HUDEP-2 (cell line): ENCODE measurements at regions not wholly inside any gene's neighbourhood (a gene's known extent, or its start where the extent isn't known, plus 50 kb on each side); places are given as distances from the start of the nearest gene placed in this dataset.

ENCODE experiments used
- DNase-seq, 76 experiments: peaks; one replicate each; lab custom pipeline; 2025; ENCODE audit not compliant: unreplicated experiment in 76 of 76; lab: John Stamatoyannopoulos, UW

DNA sequence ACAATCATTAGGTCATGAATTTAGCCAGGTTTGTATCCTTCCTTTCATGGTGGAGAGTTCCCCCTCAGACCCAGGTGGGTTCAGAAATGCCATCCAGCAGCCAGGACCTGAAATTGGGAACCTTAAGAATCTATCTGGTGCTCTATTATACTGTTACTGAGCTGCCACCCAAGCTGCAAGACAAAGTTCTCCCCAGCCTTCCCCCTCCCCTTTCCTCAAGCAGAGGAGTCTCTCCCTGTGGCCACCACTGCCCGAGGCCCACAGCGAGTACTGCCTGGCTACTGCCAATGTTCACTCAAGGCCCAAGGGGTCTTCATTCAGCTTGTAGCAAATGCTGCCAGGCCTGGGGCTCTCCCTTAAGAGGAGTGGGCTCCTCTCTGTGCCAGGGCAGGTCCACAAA lies 133.8 kb downstream of the TMEM38B start:
- DNase-seq, result no peak

DNA sequence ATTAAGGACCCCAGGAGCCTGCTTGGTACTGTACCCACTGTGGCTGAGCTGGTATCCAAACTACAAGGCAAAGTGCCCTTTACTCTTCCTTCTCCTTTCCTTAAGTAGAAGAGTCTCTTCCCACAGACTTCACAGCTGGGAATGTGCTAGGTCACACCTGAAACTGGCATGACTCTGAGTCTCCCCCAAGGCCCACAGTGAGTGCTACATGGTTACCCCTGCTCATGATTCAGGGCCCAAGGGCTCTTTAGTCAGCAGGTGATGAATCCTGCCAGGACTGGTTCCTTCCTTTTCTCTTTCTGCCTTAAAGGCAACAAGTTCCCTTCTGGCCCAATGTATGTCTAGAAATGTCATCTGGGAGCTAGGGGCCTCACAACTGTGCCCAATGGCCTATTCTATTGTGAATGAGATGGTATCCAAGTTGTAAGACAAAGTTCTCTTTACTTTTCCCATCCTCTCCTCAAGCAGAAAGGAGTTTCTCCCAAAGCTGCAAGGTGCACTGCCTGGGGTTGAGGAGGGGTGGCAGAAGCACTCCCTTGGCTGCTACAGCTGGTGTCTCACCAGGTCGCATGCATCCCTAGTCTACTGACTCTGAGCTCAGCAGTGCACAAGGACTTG lies 134.4 kb downstream of the TMEM38B start:
- no peak for DNase-seq

DNA sequence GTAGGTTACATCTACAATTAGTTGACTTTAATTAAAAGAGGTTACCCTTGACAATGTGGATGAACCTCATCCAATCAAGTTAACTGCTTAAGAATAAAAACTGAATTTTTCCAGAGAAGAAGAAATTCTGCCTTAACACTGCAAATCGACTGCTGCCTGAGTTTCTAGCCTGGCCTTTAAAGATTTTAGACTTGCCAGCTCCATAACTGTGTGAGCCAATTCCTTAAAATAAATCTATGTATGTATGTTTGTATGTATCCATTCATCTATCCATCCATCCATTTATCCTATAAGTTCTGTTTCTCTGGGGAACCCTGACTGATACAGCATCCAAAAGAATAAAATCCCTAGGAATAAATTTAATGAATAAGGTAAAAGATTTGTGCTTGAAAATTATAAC lies 136.1 kb downstream of the TMEM38B start:
- no peak for DNase-seq

DNA sequence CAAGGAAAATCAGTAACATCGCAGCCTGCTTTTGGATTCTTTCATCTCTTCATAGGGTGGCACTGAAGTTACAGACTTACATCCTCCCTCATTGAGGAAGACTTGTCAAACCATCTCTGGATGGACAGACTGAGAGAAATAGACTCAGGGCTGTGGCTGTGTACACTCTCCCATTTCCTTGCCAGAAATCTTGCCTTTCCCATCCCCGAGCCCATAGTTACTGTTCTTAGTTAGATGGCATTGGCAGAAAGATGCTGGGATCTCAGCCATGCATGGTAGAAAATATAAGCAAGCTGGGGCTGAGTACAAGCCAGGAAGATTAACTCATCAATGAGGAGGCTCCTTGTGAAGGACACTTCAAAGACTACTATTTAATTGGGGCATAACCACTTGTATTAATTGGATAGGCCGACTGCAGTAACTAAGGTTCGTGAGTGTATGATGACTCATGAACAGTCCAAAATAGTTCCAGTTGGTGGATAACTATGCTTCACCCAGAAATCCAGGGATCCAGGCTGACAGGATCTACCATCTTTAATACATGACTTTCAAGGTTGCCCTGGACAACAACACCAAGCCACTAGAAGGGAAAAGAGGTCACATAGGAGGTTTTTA lies 137.9 kb downstream of the TMEM38B start:
- no peak for DNase-seq

DNA sequence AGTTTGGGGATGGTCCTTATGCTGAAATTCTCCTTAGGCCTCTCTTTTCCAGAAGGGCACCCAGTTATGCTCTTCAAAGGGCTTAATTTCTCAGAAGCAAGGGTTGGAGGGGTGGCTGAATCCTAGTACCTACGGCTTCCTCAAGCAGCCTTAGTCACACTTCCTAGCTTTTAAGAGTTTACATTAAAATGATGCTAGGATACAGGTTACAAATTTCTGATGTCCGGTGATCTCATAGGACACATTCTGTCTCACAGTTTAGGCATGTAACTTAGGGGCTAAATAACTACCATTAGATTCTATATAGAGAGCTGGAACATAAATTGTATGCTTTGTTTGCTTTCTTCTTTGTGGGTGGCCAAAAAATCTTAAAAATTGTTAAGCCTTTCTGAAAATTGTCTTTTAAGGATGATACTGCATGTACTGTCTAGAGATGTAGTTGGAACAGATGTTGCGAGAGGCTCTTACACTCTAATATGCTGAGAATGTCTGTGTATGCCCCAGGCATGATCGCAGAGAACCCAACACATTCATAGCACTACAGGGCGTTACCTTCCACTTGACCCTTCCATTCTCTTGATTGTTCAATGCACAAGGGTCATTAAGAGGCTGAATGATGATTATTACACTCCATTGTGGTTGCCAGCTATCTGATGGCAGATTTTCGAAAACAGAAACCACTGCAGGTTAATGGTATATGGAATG lies 139.1 kb downstream of the TMEM38B start:
- no peak for DNase-seq

DNA sequence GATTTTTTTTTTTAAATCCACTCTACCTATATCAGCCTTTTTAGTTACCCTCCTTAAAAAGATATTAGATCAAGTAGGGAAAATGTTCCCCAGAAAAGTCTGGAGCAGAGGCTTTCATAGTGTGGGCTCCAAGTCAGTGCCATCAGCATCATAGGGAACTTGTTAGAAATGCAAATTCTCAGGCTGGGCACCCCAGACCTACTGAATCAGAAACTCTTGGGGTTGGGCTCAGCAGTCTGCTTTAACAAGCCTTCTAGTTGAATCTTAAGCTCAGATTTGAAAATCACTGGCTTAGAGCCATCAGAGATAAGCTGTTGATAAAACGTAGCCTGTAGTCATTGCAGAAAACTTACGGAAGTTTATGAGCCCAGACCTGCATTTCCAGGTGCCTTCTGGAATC lies 140.1 kb downstream of the TMEM38B start:
- no peak for DNase-seq

DNA sequence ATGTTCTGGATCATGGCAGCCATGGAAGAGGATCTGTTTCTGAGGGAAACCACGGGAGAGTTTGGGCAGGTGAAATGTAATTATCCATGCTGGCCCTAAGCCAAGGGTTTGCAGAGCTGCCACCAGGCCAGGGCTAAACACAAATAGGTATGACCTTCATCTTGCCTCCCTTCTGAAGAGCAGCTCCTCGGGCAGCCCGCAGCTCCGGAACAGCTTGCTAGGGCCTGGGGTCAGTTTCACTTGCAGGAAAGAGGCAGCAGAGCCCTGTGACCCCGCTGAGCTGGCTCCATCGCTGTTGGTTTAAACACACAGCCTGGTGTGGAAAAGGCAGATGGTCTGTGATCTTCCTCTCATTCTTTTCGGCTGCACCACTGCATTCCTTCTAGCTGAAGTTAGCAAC lies 141.4 kb downstream of the TMEM38B start:
- peak in 1 of 76 experiments; percentile 1 for DNase-seq

DNA sequence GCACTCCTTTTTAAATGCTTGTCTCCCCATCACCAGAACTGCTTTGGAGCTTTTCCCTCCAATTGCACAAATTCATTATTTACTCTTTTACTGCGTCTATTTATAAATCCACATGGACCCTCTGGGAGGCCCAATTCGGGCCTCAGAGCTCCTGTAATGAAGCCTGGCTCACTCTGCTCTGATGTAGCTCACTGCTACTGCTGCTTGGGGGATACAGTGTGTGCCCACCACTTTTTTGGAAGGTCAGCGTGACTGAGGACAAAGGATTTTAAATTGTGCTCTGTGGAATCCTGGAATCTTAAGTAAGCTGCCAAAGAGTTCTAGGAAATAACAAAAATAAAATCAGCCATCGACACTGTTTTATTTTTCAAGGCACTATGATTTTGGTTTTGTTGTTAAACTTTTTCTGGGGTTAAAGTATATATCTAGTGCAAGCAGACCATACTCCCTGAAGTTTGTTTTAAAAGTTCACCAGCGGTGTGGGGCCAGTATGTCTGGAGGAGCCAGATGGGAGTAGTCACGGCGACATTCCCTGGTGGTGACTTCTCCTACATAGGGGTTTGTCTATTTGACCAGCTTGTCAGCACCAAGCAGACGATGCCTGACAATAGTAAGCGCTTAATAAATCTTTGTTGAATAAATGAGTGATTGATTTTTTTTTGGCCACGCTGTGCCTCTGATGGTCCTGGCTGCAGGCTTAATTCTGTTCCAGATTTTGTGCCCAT lies 142.8 kb downstream of the TMEM38B start:
- no peak for DNase-seq

DNA sequence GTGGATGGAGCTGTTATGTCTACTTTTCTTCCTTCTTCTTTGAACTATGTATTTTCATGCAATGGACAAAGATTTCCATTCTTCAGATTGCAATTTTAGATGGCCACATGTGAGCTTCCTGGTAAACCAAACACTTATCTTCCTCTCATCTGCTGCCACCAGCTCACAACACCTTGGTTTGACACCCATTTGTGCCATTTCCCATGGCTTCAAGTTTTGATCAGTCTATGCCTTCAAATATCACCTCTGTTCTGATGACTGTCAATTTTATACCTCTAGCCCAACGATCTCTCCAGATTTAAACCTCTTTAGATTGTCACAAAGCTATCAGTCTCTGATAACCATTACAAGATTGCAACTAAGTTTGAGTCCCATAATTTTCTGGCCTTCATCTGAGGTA lies 147.2 kb downstream of the TMEM38B start:
- DNase-seq, result no peak

DNA sequence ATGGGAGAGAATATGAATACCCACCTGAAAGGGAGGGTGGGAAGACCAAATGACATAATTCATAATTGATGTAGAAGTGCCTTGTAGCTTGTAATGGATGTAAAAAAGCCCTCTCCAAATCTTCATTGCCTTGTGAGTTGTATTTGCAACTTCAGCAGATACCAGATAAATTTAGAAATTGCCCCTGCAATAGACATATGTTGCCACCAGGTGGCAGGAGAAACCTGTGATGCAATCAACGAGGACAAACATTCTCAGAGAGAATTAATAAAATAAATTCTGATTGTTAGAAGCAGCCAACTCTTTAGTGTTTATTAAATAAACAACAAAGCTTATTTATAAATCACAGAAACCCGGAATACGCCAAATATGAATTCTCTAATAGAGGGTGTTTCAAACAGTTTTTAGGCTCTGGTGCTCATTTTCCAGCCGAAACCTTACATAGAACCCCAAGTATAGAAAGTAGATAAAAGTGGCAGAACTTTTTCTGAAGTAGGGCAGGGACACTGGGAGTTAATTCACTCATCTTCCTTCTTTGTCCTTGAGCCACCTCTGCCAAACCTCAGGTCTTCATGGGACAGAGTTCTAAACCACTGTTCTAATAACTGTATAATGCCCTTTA lies 147.8 kb downstream of the TMEM38B start:
- DNase-seq, result peak in 20 of 76 experiments; percentile 1 to 47 (median 11)

DNA sequence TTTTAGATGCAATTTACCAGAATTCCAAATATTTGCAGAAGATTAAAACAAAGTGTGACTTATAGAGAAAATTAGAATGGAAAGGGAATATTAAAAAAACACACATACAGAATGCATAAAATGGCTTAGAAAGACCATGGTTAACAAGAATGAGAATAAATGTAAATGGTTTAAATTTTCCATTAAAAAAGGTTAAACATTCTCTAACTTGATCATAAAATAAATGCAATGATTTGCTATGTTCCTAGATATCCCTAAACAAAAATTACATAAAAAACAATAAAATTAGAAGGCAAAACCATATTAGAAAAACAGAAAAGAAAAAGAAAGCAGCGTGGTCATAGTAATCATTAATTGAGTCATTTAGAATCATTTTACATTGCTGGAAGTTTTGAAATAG lies 152.5 kb downstream of the TMEM38B start:
- DNase-seq, result no peak

DNA sequence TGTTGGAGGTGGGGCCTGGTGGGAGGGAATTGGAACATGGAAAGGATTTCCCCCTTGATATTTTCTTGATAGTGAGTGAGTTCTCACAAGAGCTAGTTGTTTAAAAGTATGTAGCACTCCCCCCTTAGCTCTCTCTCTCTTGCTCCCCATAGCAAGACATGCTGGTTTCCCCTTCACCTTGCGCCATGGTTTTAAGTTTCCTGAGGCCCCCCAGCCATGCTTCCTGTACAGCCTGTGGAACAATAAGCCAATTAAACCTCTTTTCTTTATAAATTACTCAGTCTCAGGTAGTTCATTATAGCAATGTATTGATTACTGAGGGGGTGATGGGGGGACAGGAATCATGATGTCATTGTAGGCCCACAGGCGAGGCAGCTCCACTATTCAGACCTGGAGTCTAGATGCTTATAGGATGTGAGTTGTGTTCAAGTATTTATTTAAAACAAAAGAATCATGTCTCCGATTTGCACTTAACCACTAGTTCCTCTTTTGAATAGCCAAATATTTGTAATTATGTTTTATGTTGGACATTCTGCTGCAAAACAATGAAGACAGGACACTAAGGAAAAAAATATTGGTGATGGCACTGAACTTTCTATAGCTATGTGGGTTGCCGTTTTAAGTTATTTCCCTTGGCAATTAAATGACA lies 156.6 kb downstream of the TMEM38B start:
- no peak for DNase-seq

DNA sequence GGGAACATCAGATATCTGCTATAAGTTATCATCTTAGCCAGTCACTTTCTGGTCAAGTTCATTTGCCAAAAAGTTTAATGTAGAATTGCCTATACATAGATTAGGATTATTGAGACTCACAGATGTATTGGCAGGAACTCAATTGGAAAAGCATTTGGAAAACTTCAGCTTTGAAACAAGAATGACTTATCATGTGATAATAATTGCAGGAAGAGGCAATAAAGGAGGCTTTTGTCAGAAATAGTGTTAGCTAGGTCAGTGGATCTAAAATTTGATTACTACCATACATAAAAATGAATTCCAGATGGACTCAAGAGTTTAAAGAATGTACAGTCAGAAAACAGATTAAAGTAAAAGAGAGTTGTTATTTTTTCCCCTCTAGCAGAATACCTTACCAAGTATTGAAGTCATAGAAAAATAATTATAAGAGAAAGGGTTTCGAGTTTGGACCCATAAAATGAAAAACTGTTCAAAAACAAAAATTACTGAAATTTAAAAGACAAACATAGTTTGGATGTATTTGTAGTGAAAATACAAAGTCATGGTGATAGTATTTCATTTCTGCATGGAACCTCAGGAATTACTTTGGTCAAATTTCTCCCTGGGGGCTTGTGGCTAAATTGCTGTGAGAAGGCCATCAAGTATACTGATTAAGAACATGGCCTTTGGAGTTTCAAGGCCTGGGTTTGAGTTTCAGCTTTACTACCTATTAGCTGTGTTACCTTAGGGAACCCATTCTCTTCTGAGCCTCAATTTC lies 159.9 kb downstream of the TMEM38B start:
- DNase-seq, result no peak

DNA sequence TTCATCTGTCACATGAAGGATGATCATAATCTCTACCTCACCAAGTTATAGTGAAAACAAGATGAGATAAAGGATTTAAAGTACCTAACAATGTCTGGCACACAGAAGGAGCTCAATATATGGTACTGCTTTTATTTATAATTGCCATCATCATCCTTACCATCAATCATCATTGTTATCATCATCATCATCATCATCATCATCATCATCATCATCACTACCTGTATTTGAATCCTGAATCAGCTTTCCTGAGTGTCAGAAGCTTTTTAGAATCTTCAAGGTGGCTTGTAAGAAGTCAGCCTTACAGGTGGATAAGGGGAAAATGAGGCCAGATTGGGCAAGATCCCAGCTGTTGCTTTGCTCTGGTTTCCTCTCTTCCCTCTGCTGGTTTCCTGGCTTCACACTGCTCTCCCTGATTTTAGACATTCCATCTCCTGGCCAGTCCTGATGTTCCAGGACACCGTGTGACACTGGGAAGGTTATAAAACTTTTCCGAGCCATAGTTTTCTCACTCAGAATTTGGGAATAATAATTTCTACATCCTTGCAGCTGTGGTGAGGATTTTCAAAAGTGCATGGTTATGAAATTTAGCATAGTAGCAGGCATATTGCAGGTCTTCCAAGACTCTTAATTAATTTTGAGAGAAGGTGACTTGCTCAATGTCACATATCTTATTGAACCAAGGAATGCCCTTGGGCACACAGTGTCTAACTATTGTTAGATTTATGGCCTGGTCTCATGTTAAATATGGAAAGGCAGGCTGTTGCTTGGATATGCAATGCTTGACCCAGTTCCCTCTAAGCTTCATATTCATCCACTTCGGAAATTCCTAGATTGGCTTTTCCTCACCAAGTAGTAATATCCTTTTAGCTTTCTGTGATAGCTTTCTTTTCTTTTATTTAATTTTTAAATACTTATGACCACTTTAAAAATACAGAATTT lies 160.7 kb downstream of the TMEM38B start:
- no peak for DNase-seq

DNA sequence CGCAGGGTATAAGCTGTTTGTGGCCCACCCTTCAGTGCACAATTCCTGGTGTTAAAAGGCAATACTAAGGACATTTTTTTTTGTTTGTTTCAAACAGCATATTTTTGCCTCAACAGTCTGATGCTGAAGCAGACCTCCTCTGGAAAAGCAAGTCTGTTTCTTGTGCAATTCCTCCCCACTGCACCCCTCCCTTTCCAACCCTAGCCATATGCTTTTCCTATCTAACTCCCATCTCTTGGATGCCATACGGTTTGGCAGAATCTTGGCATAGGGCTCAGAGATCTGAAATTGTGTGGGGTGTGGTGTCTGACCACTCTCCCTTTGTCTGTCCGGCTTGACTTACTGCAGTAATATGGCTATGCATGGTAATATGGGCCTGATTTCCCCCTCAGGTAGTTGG lies 161.6 kb downstream of the TMEM38B start:
- no peak for DNase-seq

DNA sequence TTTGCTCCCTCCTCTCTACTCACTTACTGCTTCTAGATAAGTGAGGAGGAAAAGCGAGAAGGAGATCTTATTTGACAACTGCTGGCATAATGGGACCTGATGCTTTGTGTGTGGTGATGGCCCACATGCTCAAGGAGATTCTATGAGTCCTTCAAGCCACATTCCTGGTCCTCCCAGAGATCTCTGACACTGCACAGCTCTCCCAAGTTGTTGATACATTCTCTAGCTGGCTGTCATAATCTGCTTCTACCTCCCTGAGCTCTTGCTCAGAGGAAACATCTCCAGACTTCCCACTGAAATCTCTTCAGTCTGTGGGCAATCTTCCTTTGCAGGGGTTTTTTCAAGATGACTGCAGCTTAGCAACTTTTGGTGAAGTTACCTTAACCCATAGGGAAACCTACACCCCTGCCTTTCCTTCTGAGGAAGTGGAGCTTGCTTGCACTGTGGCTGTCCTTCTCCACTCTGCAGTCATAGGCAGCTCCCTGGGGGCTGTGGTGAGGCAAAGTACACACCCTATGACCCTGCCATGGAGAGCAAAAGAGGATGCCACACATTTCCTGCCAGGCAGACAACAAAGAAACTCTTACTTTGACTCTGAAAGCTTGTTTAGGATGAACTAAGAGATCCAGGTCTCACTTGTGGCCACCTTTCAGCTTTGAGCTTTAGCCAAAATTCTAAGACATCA lies 163.8 kb downstream of the TMEM38B start:
- no peak for DNase-seq

DNA sequence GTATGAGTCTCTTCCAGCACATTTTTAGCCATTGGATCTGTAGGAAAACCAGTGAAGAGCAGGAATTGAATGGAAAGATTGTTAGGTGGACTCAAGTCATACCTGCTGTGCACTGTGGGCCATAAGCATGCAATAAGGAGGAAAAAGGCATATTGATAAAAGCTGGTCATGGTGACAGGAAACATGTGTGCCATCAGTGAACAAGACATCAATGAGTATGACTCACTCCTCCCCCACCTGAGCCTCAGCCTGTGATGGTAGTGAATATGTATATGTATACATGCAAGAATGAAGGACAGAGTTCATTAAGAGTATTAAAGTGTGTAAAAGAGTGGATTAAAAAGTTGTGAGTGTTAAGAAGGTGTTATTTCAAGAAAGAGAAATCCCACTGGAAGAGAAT lies 164.5 kb downstream of the TMEM38B start:
- no peak for DNase-seq

DNA sequence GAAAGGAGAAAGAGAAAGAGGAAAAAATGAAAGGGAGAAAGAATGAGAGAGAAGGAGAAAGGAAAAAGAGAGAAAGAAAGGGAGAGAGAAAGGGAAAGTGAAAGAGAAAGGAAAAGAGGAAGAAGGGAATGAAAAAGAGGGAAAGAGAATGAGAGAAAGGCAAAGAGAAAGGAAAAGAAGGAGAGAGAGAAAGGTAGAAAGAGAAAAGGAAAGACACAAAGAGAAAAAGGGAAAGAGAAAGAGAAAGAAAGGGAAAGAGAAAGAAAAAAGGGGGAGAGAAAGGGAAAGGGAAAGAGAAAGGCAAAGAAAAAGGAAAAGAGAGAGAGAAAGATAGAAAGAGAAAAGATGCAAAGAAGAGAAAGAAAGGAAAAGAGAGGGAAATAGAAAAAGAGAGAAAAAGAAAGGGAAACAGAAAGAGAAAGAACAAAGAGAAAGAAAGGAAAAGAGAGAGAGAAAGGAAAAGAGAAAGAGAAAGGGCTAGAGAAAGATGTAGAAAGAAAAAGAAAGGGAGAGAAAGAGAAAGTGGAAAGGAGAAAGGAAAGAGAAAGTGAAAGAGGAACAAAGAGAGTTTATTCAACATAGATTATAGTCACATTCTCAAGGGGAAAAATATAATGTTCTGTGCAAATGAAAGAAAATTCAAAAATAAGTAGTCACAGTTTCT lies 165.2 kb downstream of the TMEM38B start:
- DNase-seq, result no peak
